Naive thymus-derived CD4-positive, alpha-beta T cell (primary cell): ENCODE measurements at regions not wholly inside any gene's neighbourhood (a gene's known extent, or its start where the extent isn't known, plus 50 kb on each side); places are given as distances from the start of the nearest gene placed in this dataset.

Experiments
- ATAC-seq: fragments of 150-1000 bp; cut with Tn5 transposase; 2 replicates; pipeline ENCODE4 v1.10.0; 2021; ENCODE audit warnings: mild to moderate bottlenecking, moderate library complexity
- CTCF ChIA-PET: fragments of 350-600 bp; sonication (Branson Sonifier 250); formaldehyde crosslinking; loops from one replicate; lab custom pipeline; 2021; ENCODE audit warnings: antibody characterized with exemption; lab: Charles Lee
- POLR2A ChIA-PET: fragments of 350-600 bp; sonication (Branson Sonifier 250); formaldehyde crosslinking; loops from one replicate; lab custom pipeline; 2021; ENCODE audit warnings: antibody characterized with exemption, inconsistent platforms; lab: Charles Lee
- DNase-seq, 9 donors: peaks; one replicate each; pipeline versions ENCODE4 v3.0.0 to v3.0.0-alpha.2; 2020 to 2022; ENCODE audit warnings: mixed read lengths in 1 of 9
- H3K27ac ChIP-seq: one replicate; pipeline ENCODE4 v1.7.0; 2013; ENCODE audit warnings: mild to moderate bottlenecking, low read depth, low read length, moderate library complexity
- H3K27me3 ChIP-seq, 2 donors: one replicate each; pipeline ENCODE4 v1.7.0; 2013; ENCODE audit warnings: low read length in 2 of 2, mild to moderate bottlenecking in 2 of 2, moderate library complexity in 2 of 2; ENCODE audit not compliant: control insufficient read depth in 2 of 2, insufficient read depth in 2 of 2
- H3K36me3 ChIP-seq, 3 experiments: 1 replicate in 2 of 3; 2 replicates in 1 of 3; pipeline ENCODE4 v1.7.0; 2013; ENCODE audit warnings: low read length in 3 of 3, mild to moderate bottlenecking in 3 of 3, moderate library complexity in 1 of 3; ENCODE audit not compliant: insufficient read depth in 3 of 3, control insufficient read depth in 2 of 3
- H3K4me1 ChIP-seq, 2 donors: one replicate each; pipeline ENCODE4 v1.7.0; 2013; ENCODE audit warnings: low read length in 2 of 2, mild to moderate bottlenecking in 2 of 2, moderate library complexity in 1 of 2; ENCODE audit not compliant: control insufficient read depth in 2 of 2, insufficient read depth in 2 of 2
- H3K4me3 ChIP-seq: 2 replicates; pipeline ENCODE4 v1.7.0; 2013; ENCODE audit warnings: mild to moderate bottlenecking, low read length
- H3K9me3 ChIP-seq, 3 experiments: 1 replicate in 2 of 3; 2 replicates in 1 of 3; pipeline ENCODE4 v1.7.0; 2013; ENCODE audit warnings: low read length in 3 of 3; ENCODE audit not compliant: control insufficient read depth in 2 of 3
- H3K27ac Mint-ChIP-seq, 9 donors: one replicate each; pipeline ENCODE4 v1.8.0; 2020 to 2022; ENCODE audit warnings: mixed read lengths in 9 of 9, mild to moderate bottlenecking in 8 of 9, moderate library complexity in 5 of 9, inconsistent platforms in 2 of 9
- H3K27me3 Mint-ChIP-seq, 5 donors: one replicate each; pipeline ENCODE4 v1.8.0; 2021 to 2022; ENCODE audit warnings: mixed read lengths in 5 of 5, mild to moderate bottlenecking in 1 of 5
- H3K36me3 Mint-ChIP-seq, 5 donors: one replicate each; pipeline ENCODE4 v1.8.0; 2020 to 2022; ENCODE audit warnings: mixed read lengths in 5 of 5, mild to moderate bottlenecking in 3 of 5, inconsistent platforms in 1 of 5
- H3K4me1 Mint-ChIP-seq, 7 donors: one replicate each; pipeline ENCODE4 v1.8.0; 2020 to 2022; ENCODE audit warnings: mixed read lengths in 7 of 7, mild to moderate bottlenecking in 3 of 7, inconsistent platforms in 1 of 7
- H3K4me3 Mint-ChIP-seq, 10 donors: one replicate each; pipeline ENCODE4 v1.8.0; 2020 to 2022; ENCODE audit warnings: mild to moderate bottlenecking in 10 of 10, mixed read lengths in 10 of 10, moderate library complexity in 6 of 10, inconsistent platforms in 2 of 10
- H3K9me3 Mint-ChIP-seq, 11 donors: one replicate each; pipeline ENCODE4 v1.8.0; 2020 to 2022; ENCODE audit warnings: mixed read lengths in 11 of 11, mild to moderate bottlenecking in 4 of 11, inconsistent platforms in 1 of 11, moderate library complexity in 1 of 11
- intact Hi-C, 2 donors: fragments of 100-400 bp; cut with micrococcal nuclease; formaldehyde crosslinking; loops; one replicate each; pipeline ENCODE4 v1.15.1; 2023

- no peak overlapping the region for H3K4me3 Mint-ChIP-seq
- ChIA-PET CTCF (no interaction called here), POLR2A (no interaction called here)
- ATAC-seq = no peak
- DNase-seq = no peak
- H3K36me3 ChIP-seq = no peaks in the 10 kb centered on the region
- H3K4me1 ChIP-seq = no peaks in the 10 kb centered on the region
- H3K4me3 ChIP-seq = no peak overlapping the region
- no peaks in the 10 kb centered on the region for H3K9me3 ChIP-seq
- no peaks in the 10 kb centered on the region for H3K27me3 ChIP-seq
- no peak overlapping the region for H3K27ac Mint-ChIP-seq
- intact Hi-C loops = no loop called here
- no peaks in the 10 kb centered on the region for H3K4me1 Mint-ChIP-seq
- no peak overlapping the region for H3K27ac ChIP-seq
- peaks cover 4 to 33% (median 13%) of the 10 kb centered on the region in 11 donors for H3K9me3 Mint-ChIP-seq
- H3K27me3 Mint-ChIP-seq = peaks cover 4 to 11% (median 5%) of the 10 kb centered on the region in 5 donors
- H3K36me3 Mint-ChIP-seq = peaks cover 0 to 5% (median 0%) of the 10 kb centered on the region in 5 donors
Observed at GRCh38 chr15:25955628-25956027, 92.5 kb upstream of the ATP10A start.

GRCh38 chr15:25954398-25954797 lies 91.3 kb upstream of the ATP10A start:
- Histone ChIP-seq H3K9me3 (no peaks in the 10 kb centered on the region), H3K4me3 (no peak overlapping the region), H3K27ac (no peak overlapping the region), H3K27me3 (no peaks in the 10 kb centered on the region), H3K4me1 (no peaks in the 10 kb centered on the region), H3K36me3 (no peaks in the 10 kb centered on the region)
- Mint-ChIP-seq H3K9me3 (peaks cover 4 to 33% (median 13%) of the 10 kb centered on the region in 11 donors), H3K4me3 (no peak overlapping the region), H3K27me3 (peaks cover 0 to 11% (median 2%) of the 10 kb centered on the region in 5 donors), H3K4me1 (no peaks in the 10 kb centered on the region), H3K36me3 (peaks cover 0 to 5% (median 0%) of the 10 kb centered on the region in 5 donors), H3K27ac (no peak overlapping the region)
- no peak for ATAC-seq
- CTCF ChIA-PET = no interaction called here
- POLR2A ChIA-PET = no interaction called here
- intact Hi-C loops = no loop called here
- no peak for DNase-seq

- no peak overlapping the region for H3K4me3 Mint-ChIP-seq
- no peak overlapping the region for H3K27ac Mint-ChIP-seq
- no peak for DNase-seq
- H3K4me1 Mint-ChIP-seq = peaks cover 0 to 4% (median 0%) of the 10 kb centered on the region in 7 donors
- no peak for ATAC-seq
- H3K9me3 Mint-ChIP-seq = peaks cover 4 to 33% (median 13%) of the 10 kb centered on the region in 11 donors
- H3K9me3 ChIP-seq = no peaks in the 10 kb centered on the region
- H3K4me1 ChIP-seq = no peaks in the 10 kb centered on the region
- no peak overlapping the region for H3K4me3 ChIP-seq
- intact Hi-C loops = no loop called here
- H3K27me3 ChIP-seq = no peaks in the 10 kb centered on the region
- peaks cover 0 to 5% (median 0%) of the 10 kb centered on the region in 5 donors for H3K36me3 Mint-ChIP-seq
- ChIA-PET POLR2A (no interaction called here), CTCF (no interaction called here)
- H3K27ac ChIP-seq = no peak overlapping the region
- peaks cover 0 to 2% (median 0%) of the 10 kb centered on the region in 5 donors for H3K27me3 Mint-ChIP-seq
- no peaks in the 10 kb centered on the region for H3K36me3 ChIP-seq
Observed at GRCh38 chr15:25950014-25950413, 86.9 kb upstream of the ATP10A start.

- H3K4me3 ChIP-seq = no peak overlapping the region
- CTCF ChIA-PET = no interaction called here
- Mint-ChIP-seq H3K27me3 (no peaks in the 10 kb centered on the region), H3K27ac (no peak overlapping the region), H3K36me3 (peaks cover 0 to 4% (median 0%) of the 10 kb centered on the region in 5 donors), H3K4me1 (peaks cover 0 to 4% (median 0%) of the 10 kb centered on the region in 7 donors), H3K4me3 (no peak overlapping the region), H3K9me3 (peaks cover 0 to 9% (median 4%) of the 10 kb centered on the region in 11 donors)
- ATAC-seq (no peak), DNase-seq (no peak)
- POLR2A ChIA-PET = no interaction called here
- no peaks in the 10 kb centered on the region for H3K4me1 ChIP-seq
- intact Hi-C loops = no loop called here
- H3K36me3 ChIP-seq = no peaks in the 10 kb centered on the region
- H3K9me3 ChIP-seq = no peaks in the 10 kb centered on the region
- H3K27ac ChIP-seq = no peak overlapping the region
- H3K27me3 ChIP-seq = no peaks in the 10 kb centered on the region
Observed at GRCh38 chr15:25947323-25948314, 84.5 kb upstream of the ATP10A start.

GRCh38 chr15:25946241-25946805 lies 83.2 kb upstream of the ATP10A start:
- H3K4me1 Mint-ChIP-seq = peaks cover 0 to 4% (median 0%) of the 10 kb centered on the region in 7 donors
- no peaks in the 10 kb centered on the region for H3K36me3 ChIP-seq
- ChIA-PET CTCF (interaction anchor here (0.6 kb wide), 1 partner anchor 12 kb away, joined by 3 read pairs; no protein-coding TSS in a partner anchor), POLR2A (interaction anchor here (0.7 kb wide), 1 partner anchor 125 kb away, joined by 3 read pairs; no protein-coding TSS in a partner anchor)
- no peak overlapping the region for H3K4me3 Mint-ChIP-seq
- H3K27ac ChIP-seq = no peak overlapping the region
- intact Hi-C loops = no loop called here
- H3K4me3 ChIP-seq = no peak overlapping the region
- ATAC-seq (no peak), DNase-seq (no peak)
- peaks cover 0 to 3% (median 0%) of the 10 kb centered on the region in 11 donors for H3K9me3 Mint-ChIP-seq
- H3K9me3 ChIP-seq = no peaks in the 10 kb centered on the region
- no peak overlapping the region for H3K27ac Mint-ChIP-seq
- no peaks in the 10 kb centered on the region for H3K27me3 Mint-ChIP-seq
- H3K27me3 ChIP-seq = no peaks in the 10 kb centered on the region
- H3K36me3 Mint-ChIP-seq = no peaks in the 10 kb centered on the region
- no peaks in the 10 kb centered on the region for H3K4me1 ChIP-seq

- no peaks in the 10 kb centered on the region for H3K4me1 ChIP-seq
- ATAC-seq = no peak
- H3K9me3 ChIP-seq = no peaks in the 10 kb centered on the region
- ChIA-PET POLR2A (no interaction called here), CTCF (interaction anchor here (0.6 kb wide), 1 partner anchor 317 kb away, joined by 3 read pairs; no protein-coding TSS in a partner anchor)
- Mint-ChIP-seq H3K27ac (no peak overlapping the region), H3K4me1 (peaks cover 0 to 4% (median 0%) of the 10 kb centered on the region in 7 donors), H3K27me3 (no peaks in the 10 kb centered on the region), H3K4me3 (no peak overlapping the region), H3K9me3 (peaks cover 0 to 3% (median 0%) of the 10 kb centered on the region in 11 donors), H3K36me3 (no peaks in the 10 kb centered on the region)
- no peak overlapping the region for H3K4me3 ChIP-seq
- H3K27me3 ChIP-seq = no peaks in the 10 kb centered on the region
- intact Hi-C loops = no loop called here
- DNase-seq = no peak
- H3K36me3 ChIP-seq = no peaks in the 10 kb centered on the region
- no peak overlapping the region for H3K27ac ChIP-seq
Observed at GRCh38 chr15:25944386-25944785, 81.3 kb upstream of the ATP10A start.
